NCI-H2107 treated with DMSO at 0.1 percent for 48 hours (cell line): ENCODE measurements at regions not wholly inside any gene's neighbourhood (a gene's known extent, or its start where the extent isn't known, plus 50 kb on each side); places are given as distances from the start of the nearest gene placed in this dataset.

ENCODE experiments used
- DNase-seq: peaks from one replicate; lab custom pipeline; 2025; ENCODE audit not compliant: unreplicated experiment; lab: John Stamatoyannopoulos, UW

GRCh38 chr2:126792186-126792585, 106.5 kb upstream of the TEX51 start:
- no peak for DNase-seq

- DNase-seq, result no peak
These were observed 105.7 kb upstream of the TEX51 start for GRCh38 chr2:126792993-126793392.

- DNase-seq, result no peak
These were observed 104.6 kb upstream of the TEX51 start for GRCh38 chr2:126793885-126794613.

GRCh38 chr2:126795656-126796055, 103.0 kb upstream of the TEX51 start:
- no peak for DNase-seq

- no peak for DNase-seq
These were observed 101.6 kb upstream of the TEX51 start for GRCh38 chr2:126796931-126797621.

GRCh38 chr2:126797622-126798275, 100.9 kb upstream of the TEX51 start:
- no peak for DNase-seq

- no peak for DNase-seq
These were observed 100.2 kb upstream of the TEX51 start for GRCh38 chr2:126798276-126799140.

- DNase-seq, result no peak
These were observed 99.4 kb upstream of the TEX51 start for GRCh38 chr2:126799301-126799700.

- DNase-seq, result no peak
These were observed 97.2 kb upstream of the TEX51 start for GRCh38 chr2:126801473-126801872.

- no peak for DNase-seq
These were observed 96.4 kb upstream of the TEX51 start for GRCh38 chr2:126802316-126802715.

- no peak for DNase-seq
These were observed 95.8 kb upstream of the TEX51 start for GRCh38 chr2:126802774-126803433.

GRCh38 chr2:126803434-126803775, 95.3 kb upstream of the TEX51 start:
- DNase-seq, result no peak

- DNase-seq, result no peak
These were observed 94.3 kb upstream of the TEX51 start for GRCh38 chr2:126804347-126804746.

GRCh38 chr2:126808929-126809328, 89.8 kb upstream of the TEX51 start:
- no peak for DNase-seq

GRCh38 chr2:126809340-126809739, 89.3 kb upstream of the TEX51 start:
- DNase-seq, result no peak

- no peak for DNase-seq
These were observed 88.7 kb upstream of the TEX51 start for GRCh38 chr2:126810001-126810400.

GRCh38 chr2:126811101-126811500, 87.6 kb upstream of the TEX51 start:
- DNase-seq, result no peak

- DNase-seq, result no peak
These were observed 81.5 kb upstream of the TEX51 start for GRCh38 chr2:126817172-126817571.

GRCh38 chr2:126822115-126822514, 76.6 kb upstream of the TEX51 start:
- DNase-seq, result no peak

GRCh38 chr2:126822921-126823320, 75.8 kb upstream of the TEX51 start:
- DNase-seq, result no peak

- no peak for DNase-seq
These were observed 74.7 kb upstream of the TEX51 start for GRCh38 chr2:126823951-126824350.
